ENCODE measurements at regions not wholly inside any gene's neighbourhood (a gene's known extent, or its start where the extent isn't known, plus 50 kb on each side); places are given as distances from the start of the nearest gene placed in this dataset.

- Mint-ChIP-seq H3K9me3 (no peaks in the 10 kb centered on the region), H3K27ac (no peak overlapping the region), H3K36me3 (no peaks in the 10 kb centered on the region), H3K4me1 (no peaks in the 10 kb centered on the region), H3K4me3 (no peak overlapping the region), H3K27me3 (ENCODE audit: low read depth) (no peaks in the 10 kb centered on the region; the same call in 1 of the 2 replicates)
- POLR2A ChIA-PET: no interaction called here
- no peak for ATAC-seq
- no peak for TF ChIP-seq FOXP4 (CRISPR knock-in tag; IDR thresholded peaks at IDR 0.05)
- no peak for TF ChIP-seq ZNF317 (CRISPR knock-in tag; IDR thresholded peaks at IDR 0.05; ENCODE audit: borderline replicate concordance, low read depth)
- TF ChIP-seq JAZF1 (CRISPR knock-in tag; IDR thresholded peaks at IDR 0.05): no peak
- no peak for TF ChIP-seq AR (CRISPR knock-in tag; IDR thresholded peaks at IDR 0.05)
- TF ChIP-seq SOX15 (CRISPR knock-in tag; IDR thresholded peaks at IDR 0.05): no peak
- TF ChIP-seq HMGXB4 (CRISPR knock-in tag; IDR thresholded peaks at IDR 0.05): no peak
- TF ChIP-seq MYBL2 (CRISPR knock-in tag; IDR thresholded peaks at IDR 0.05): no peak
- no peak for TF ChIP-seq CREM (CRISPR knock-in tag; IDR thresholded peaks at IDR 0.05)
- no peak for TF ChIP-seq ZNF232 (CRISPR knock-in tag; IDR thresholded peaks at IDR 0.05)
- TF ChIP-seq NR1H2 (CRISPR knock-in tag; IDR thresholded peaks at IDR 0.05): no peak
- TF ChIP-seq JUN (CRISPR knock-in tag; IDR thresholded peaks at IDR 0.05): no peak
- TF ChIP-seq HMGA2 (CRISPR knock-in tag; IDR thresholded peaks at IDR 0.05): no peak
- no peak for TF ChIP-seq ZNF138 (CRISPR knock-in tag; conservative IDR thresholded peaks at IDR 0.05)
- no peak for TF ChIP-seq ZNF425 (CRISPR knock-in tag; conservative IDR thresholded peaks at IDR 0.05)
- TF ChIP-seq SMAD4 (CRISPR knock-in tag; IDR thresholded peaks at IDR 0.05): no peak
- TF ChIP-seq FOXK1 (CRISPR knock-in tag; IDR thresholded peaks at IDR 0.05): no peak
- TF ChIP-seq ZMAT4 (CRISPR knock-in tag; IDR thresholded peaks at IDR 0.05): no peak
- no peak for TF ChIP-seq PRDM15 (CRISPR knock-in tag; IDR thresholded peaks at IDR 0.05)
- no peak for TF ChIP-seq NFE2L1 (CRISPR knock-in tag; IDR thresholded peaks at IDR 0.05)
- CTCF ChIA-PET: no interaction called here
- DNase-seq (ENCODE audit: low spot score): no peak
Measured at GRCh38 chr16:82421851-82422250, 204.9 kb upstream of the CDH13 start.
